GM13976 (cell line): ENCODE measurements at regions not wholly inside any gene's neighbourhood (a gene's known extent, or its start where the extent isn't known, plus 50 kb on each side); places are given as distances from the start of the nearest gene placed in this dataset.

ENCODE experiments used
- DNase-seq: peaks from one replicate; pipeline ENCODE4 v3.0.0; 2012; ENCODE audit warnings: low spot score
- CTCF ChIP-seq: IDR thresholded peaks from 2 replicates; pipeline ENCODE4 v1.5.1; 2012; ENCODE audit warnings: borderline replicate concordance, mild to moderate bottlenecking; ENCODE audit not compliant: insufficient read depth; ENCODE audit errors: extremely low read depth, missing control alignments, control extremely low read depth
- in situ Hi-C: fragments of 300-500 bp; cut with MboI; formaldehyde crosslinking; loops from one replicate; pipeline ENCODE4 v1.12.0; 2022; ENCODE audit warnings: low sequenced_read_pairs, mixed read lengths, inconsistent platforms; ENCODE audit not compliant: unreplicated experiment

GRCh38 chr1:30106125-30106524 is 617.3 kb downstream of the MATN1 start:
- no peak for DNase-seq
- TF ChIP-seq CTCF = peak; percentile 13
- in situ Hi-C loops = no loop called here

- in situ Hi-C loops = no loop called here
- no peak for DNase-seq
- no peak for TF ChIP-seq CTCF
Measured at GRCh38 chr1:30104551-30104950, 618.8 kb downstream of the MATN1 start.

GRCh38 chr1:30103708-30104411 is 619.5 kb downstream of the MATN1 start:
- no peak for TF ChIP-seq CTCF
- in situ Hi-C loops = no loop called here
- DNase-seq = no peak

- DNase-seq = no peak
- no peak for TF ChIP-seq CTCF
- in situ Hi-C loops = no loop called here
Measured at GRCh38 chr1:30102605-30103004, 620.8 kb downstream of the MATN1 start.

GRCh38 chr1:30101487-30102227 is 621.7 kb downstream of the MATN1 start:
- no peak for DNase-seq
- TF ChIP-seq CTCF = no peak
- in situ Hi-C loops = no loop called here

- no peak for TF ChIP-seq CTCF
- in situ Hi-C loops = no loop called here
- DNase-seq = no peak
Measured at GRCh38 chr1:30101016-30101415, 622.4 kb downstream of the MATN1 start.
